Type B pancreatic cell (in vitro differentiated cells): ENCODE measurements at regions not wholly inside any gene's neighbourhood (a gene's known extent, or its start where the extent isn't known, plus 50 kb on each side); places are given as distances from the start of the nearest gene placed in this dataset.

ENCODE experiments used
- DNase-seq: peaks from one replicate; pipeline ENCODE4 v3.0.0; 2021; ENCODE audit warnings: mixed read lengths; ENCODE audit not compliant: unreplicated experiment; ENCODE audit errors: extremely low spot score
- H3K27ac Mint-ChIP-seq: 2 replicates; pipeline ENCODE4 v1.8.0; 2021; ENCODE audit warnings: mild to moderate bottlenecking, mixed read lengths
- H3K27me3 Mint-ChIP-seq: 2 replicates; pipeline ENCODE4 v1.8.0; 2021; ENCODE audit warnings: mixed read lengths
- H3K36me3 Mint-ChIP-seq: 2 replicates; pipeline ENCODE4 v1.8.0; 2021; ENCODE audit warnings: mixed read lengths
- H3K4me1 Mint-ChIP-seq: one replicate; pipeline ENCODE4 v1.8.0; 2021; ENCODE audit warnings: mixed read lengths; ENCODE audit not compliant: unreplicated experiment
- H3K4me3 Mint-ChIP-seq: 2 replicates; pipeline ENCODE4 v1.8.0; 2021; ENCODE audit warnings: mild to moderate bottlenecking, mixed read lengths
- H3K9me3 Mint-ChIP-seq: 2 replicates; pipeline ENCODE4 v1.8.0; 2021; ENCODE audit warnings: mixed read lengths
- CTCF ChIP-seq: fragments of 200-600 bp; sonication (generic); conservative IDR thresholded peaks from 2 replicates; pipeline ENCODE4 v1.5.0; 2021; ENCODE audit warnings: antibody characterized with exemption, mild to moderate bottlenecking

DNA sequence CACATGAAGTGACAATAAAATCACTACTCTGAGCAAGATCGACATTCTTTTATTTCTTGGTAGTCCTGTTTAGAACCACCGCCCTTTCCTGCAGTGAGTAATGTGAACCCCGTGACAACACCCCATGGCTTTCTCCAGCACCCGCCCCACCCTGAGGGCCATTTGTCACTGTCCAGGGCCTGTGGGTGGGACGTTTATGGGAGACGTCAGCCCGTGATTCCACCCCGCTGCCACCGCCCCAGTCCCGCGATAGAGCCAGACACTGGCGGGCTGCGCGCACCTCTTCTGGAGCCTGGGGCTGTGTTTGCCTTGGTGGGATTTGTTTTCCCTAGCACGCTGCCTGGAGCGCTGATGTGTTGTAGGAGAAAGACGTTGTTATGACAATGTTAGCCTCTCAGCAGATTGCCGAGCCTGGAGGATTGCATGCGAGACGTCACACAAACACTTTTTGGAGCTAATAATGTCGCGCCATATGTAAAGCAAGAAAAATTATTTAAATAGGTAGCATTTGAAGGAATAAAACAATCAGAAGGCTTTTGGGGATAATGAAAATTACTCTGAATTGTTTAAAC lies 263.7 kb downstream of the TEX29 start:
- no peak for TF ChIP-seq CTCF
- peaks cover 4% of the 10 kb centered on the region for H3K27me3 Mint-ChIP-seq
- no peak for DNase-seq
- peak overlapping the region; percentile 83 for H3K27ac Mint-ChIP-seq
- no peaks in the 10 kb centered on the region for H3K36me3 Mint-ChIP-seq
- no peaks in the 10 kb centered on the region for H3K4me1 Mint-ChIP-seq
- peaks cover 4% of the 10 kb centered on the region for H3K9me3 Mint-ChIP-seq
- peak overlapping the region; percentile 12 for H3K4me3 Mint-ChIP-seq

GRCh38 chr13:111584870-111585269 lies 264.4 kb downstream of the TEX29 start:
- H3K4me1 Mint-ChIP-seq = no peaks in the 10 kb centered on the region
- peaks cover 4% of the 10 kb centered on the region for H3K9me3 Mint-ChIP-seq
- H3K27ac Mint-ChIP-seq = no peak overlapping the region
- H3K27me3 Mint-ChIP-seq = peaks cover 4% of the 10 kb centered on the region
- H3K4me3 Mint-ChIP-seq = no peak overlapping the region
- no peaks in the 10 kb centered on the region for H3K36me3 Mint-ChIP-seq
- no peak for DNase-seq
- no peak for TF ChIP-seq CTCF

- H3K4me3 Mint-ChIP-seq = no peak overlapping the region
- H3K27ac Mint-ChIP-seq = no peak overlapping the region
- no peak for TF ChIP-seq CTCF
- no peaks in the 10 kb centered on the region for H3K4me1 Mint-ChIP-seq
- DNase-seq = no peak
- H3K9me3 Mint-ChIP-seq = peaks cover 4% of the 10 kb centered on the region
- peaks cover 12% of the 10 kb centered on the region for H3K27me3 Mint-ChIP-seq
- H3K36me3 Mint-ChIP-seq = no peaks in the 10 kb centered on the region
These were observed 265.8 kb downstream of the TEX29 start for GRCh38 chr13:111586291-111586690.

- Mint-ChIP-seq H3K4me3 (no peak overlapping the region), H3K27me3 (peaks cover 12% of the 10 kb centered on the region)
- DNase-seq = no peak
These were observed 266.8 kb downstream of the TEX29 start for GRCh38 chr13:111587249-111587648.

DNA sequence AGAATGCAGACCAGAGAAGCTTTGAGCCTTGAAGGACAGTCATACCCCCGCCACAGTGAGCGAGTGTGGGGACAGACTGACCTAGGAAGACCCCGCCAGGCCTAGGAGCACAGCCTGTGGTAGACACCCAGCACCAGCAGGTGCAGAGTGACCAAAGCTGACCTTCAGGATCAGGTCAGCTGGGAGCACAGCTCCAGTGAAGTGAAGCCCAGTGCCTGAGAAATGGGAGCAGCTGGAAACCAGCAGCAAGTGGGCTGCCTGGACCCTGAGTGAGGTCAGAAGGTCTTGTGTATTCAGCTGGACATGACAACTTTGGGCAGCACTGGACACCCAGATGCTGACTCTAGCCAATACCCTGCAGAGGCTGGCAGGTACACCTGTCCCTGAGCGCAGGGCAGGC lies 268.9 kb downstream of the TEX29 start:
- Mint-ChIP-seq H3K36me3 (no peaks in the 10 kb centered on the region), H3K9me3 (no peaks in the 10 kb centered on the region), H3K27me3 (peaks cover 12% of the 10 kb centered on the region), H3K4me1 (no peaks in the 10 kb centered on the region), H3K27ac (no peak overlapping the region), H3K4me3 (no peak overlapping the region)
- TF ChIP-seq CTCF = no peak
- no peak for DNase-seq

More at GRCh38 chr13:111587249-111587648, 266.8 kb downstream of the TEX29 start:
- Mint-ChIP-seq H3K27ac (no peak overlapping the region), H3K9me3 (no peaks in the 10 kb centered on the region), H3K4me1 (no peaks in the 10 kb centered on the region), H3K36me3 (no peaks in the 10 kb centered on the region)
- no peak for TF ChIP-seq CTCF

GRCh38 chr13:111589992-111590391 lies 269.6 kb downstream of the TEX29 start:
- no peak for DNase-seq
- no peak overlapping the region for H3K27ac Mint-ChIP-seq
- H3K4me1 Mint-ChIP-seq = no peaks in the 10 kb centered on the region
- peaks cover 14% of the 10 kb centered on the region for H3K27me3 Mint-ChIP-seq
- no peak overlapping the region for H3K4me3 Mint-ChIP-seq
- TF ChIP-seq CTCF = no peak
- H3K9me3 Mint-ChIP-seq = no peaks in the 10 kb centered on the region
- no peaks in the 10 kb centered on the region for H3K36me3 Mint-ChIP-seq
